Uterus (tissue), 2 donors: ENCODE measurements at regions not wholly inside any gene's neighbourhood (a gene's known extent, or its start where the extent isn't known, plus 50 kb on each side); places are given as distances from the start of the nearest gene placed in this dataset.

Experiments
- POLR2A ChIP-seq, 2 donors: fragments of 450-650 bp; IDR thresholded peaks; one replicate each; pipeline ENCODE4 v1.6.1; 2016; ENCODE audit warnings: antibody characterized with exemption in 2 of 2, mild to moderate bottlenecking in 1 of 2, moderate library complexity in 1 of 2
- TF ChIP-seq, protein P1 (sequence below), 4 experiments: fragments of 200-600 bp in 2 of 4; fragments of 450-650 bp in 2 of 4; sonication (generic) in 2 of 4; IDR thresholded peaks; one replicate each; pipeline ENCODE4 v1.5.1; 2016 to 2019; ENCODE audit warnings: antibody characterized with exemption in 4 of 4, mild to moderate bottlenecking in 2 of 4, moderate library complexity in 1 of 4

DNA sequence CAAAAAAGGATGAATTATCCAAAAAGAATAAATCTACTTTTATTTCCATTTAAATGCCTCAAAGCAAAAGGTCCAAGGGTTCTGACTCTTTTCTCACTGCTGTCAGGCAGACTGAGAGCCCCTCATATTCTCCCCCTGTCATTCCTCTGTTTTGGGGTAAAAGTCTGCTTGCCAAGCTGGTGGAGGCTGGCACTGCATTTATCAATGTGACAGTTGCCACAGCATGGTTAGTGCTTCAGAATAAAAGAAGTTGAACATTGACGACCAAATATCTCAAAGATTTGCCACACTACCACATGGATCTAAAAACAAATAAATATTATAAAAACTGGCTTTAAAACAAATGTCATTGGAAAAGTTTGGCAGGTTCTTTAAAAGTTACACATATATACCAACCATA lies 89.2 kb upstream of the SNRK start:
- TF ChIP-seq POLR2A (IDR thresholded peaks at IDR 0.05): no peak
- TF ChIP-seq, protein P1, sequence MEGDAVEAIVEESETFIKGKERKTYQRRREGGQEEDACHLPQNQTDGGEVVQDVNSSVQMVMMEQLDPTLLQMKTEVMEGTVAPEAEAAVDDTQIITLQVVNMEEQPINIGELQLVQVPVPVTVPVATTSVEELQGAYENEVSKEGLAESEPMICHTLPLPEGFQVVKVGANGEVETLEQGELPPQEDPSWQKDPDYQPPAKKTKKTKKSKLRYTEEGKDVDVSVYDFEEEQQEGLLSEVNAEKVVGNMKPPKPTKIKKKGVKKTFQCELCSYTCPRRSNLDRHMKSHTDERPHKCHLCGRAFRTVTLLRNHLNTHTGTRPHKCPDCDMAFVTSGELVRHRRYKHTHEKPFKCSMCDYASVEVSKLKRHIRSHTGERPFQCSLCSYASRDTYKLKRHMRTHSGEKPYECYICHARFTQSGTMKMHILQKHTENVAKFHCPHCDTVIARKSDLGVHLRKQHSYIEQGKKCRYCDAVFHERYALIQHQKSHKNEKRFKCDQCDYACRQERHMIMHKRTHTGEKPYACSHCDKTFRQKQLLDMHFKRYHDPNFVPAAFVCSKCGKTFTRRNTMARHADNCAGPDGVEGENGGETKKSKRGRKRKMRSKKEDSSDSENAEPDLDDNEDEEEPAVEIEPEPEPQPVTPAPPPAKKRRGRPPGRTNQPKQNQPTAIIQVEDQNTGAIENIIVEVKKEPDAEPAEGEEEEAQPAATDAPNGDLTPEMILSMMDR (IDR thresholded peaks at IDR 0.05): no peak
